H9 (cell line): ENCODE measurements at regions not wholly inside any gene's neighbourhood (a gene's known extent, or its start where the extent isn't known, plus 50 kb on each side); places are given as distances from the start of the nearest gene placed in this dataset.

Source experiments
- DNase-seq: peaks from one replicate; pipeline ENCODE4 v3.0.0-alpha.2; 2017
- H2AFZ ChIP-seq: one replicate; pipeline ENCODE4 v1.6.1; 2013; ENCODE audit warnings: mild to moderate bottlenecking, low read length, control low read depth, moderate library complexity
- H2AK5ac ChIP-seq: 2 replicates; pipeline ENCODE4 v1.6.1; 2013; ENCODE audit warnings: low read length, control low read depth, mixed read lengths; ENCODE audit not compliant: insufficient read length
- H2BK120ac ChIP-seq: one replicate; pipeline ENCODE4 v1.6.1; 2013; ENCODE audit warnings: low read depth, mild to moderate bottlenecking, low read length, control low read depth, inconsistent platforms; ENCODE audit not compliant: poor library complexity, severe bottlenecking
- H2BK12ac ChIP-seq: 2 replicates; pipeline ENCODE4 v1.6.1; 2013; ENCODE audit warnings: low read length, control low read depth, mixed read lengths, low read depth; ENCODE audit not compliant: insufficient read length
- H2BK15ac ChIP-seq: 2 replicates; pipeline ENCODE4 v1.6.1; 2013; ENCODE audit warnings: low read depth, low read length, control low read depth
- H2BK20ac ChIP-seq: one replicate; pipeline ENCODE4 v1.6.1; 2013; ENCODE audit warnings: low read depth, mild to moderate bottlenecking, low read length, control low read depth, inconsistent platforms; ENCODE audit not compliant: poor library complexity, severe bottlenecking
- H2BK5ac ChIP-seq: 2 replicates; pipeline ENCODE4 v1.6.1; 2013; ENCODE audit warnings: low read length, control low read depth, mixed read lengths; ENCODE audit not compliant: insufficient read length
- H3K14ac ChIP-seq: 2 replicates; pipeline ENCODE4 v1.6.1; 2013; ENCODE audit warnings: low read length, control low read depth; ENCODE audit not compliant: insufficient read depth
- H3K18ac ChIP-seq: 2 replicates; pipeline ENCODE4 v1.6.1; 2013; ENCODE audit warnings: low read depth, mild to moderate bottlenecking, mixed read lengths, low read length, control low read depth; ENCODE audit not compliant: insufficient read length
- H3K23ac ChIP-seq: 2 replicates; pipeline ENCODE4 v1.6.1; 2013; ENCODE audit warnings: low read length, control low read depth, mixed read lengths, low read depth; ENCODE audit not compliant: insufficient read length
- H3K23me2 ChIP-seq: 2 replicates; pipeline ENCODE4 v1.6.1; 2013; ENCODE audit warnings: low read depth, mild to moderate bottlenecking, mixed read lengths, low read length, control low read depth; ENCODE audit not compliant: insufficient read length, poor library complexity, severe bottlenecking
- H3K27ac ChIP-seq: 2 replicates; pipeline ENCODE4 v1.5.1; 2013; ENCODE audit warnings: low read length, control low read depth, mixed read lengths, low read depth; ENCODE audit not compliant: insufficient read length
- H3K27me3 ChIP-seq: 2 replicates; pipeline ENCODE4 v1.6.1; 2013; ENCODE audit warnings: low read length, control low read depth, inconsistent platforms; ENCODE audit not compliant: insufficient read depth
- H3K4ac ChIP-seq: 2 replicates; pipeline ENCODE4 v1.6.1; 2013; ENCODE audit warnings: low read depth, mild to moderate bottlenecking, control low read depth, inconsistent platforms, low read length, moderate library complexity
- H3K4me1 ChIP-seq: 2 replicates; pipeline ENCODE4 v1.6.1; 2013; ENCODE audit warnings: low read length, control low read depth, inconsistent platforms; ENCODE audit not compliant: insufficient read depth
- H3K4me2 ChIP-seq: 2 replicates; pipeline ENCODE4 v1.6.1; 2013; ENCODE audit warnings: low read length, control low read depth, mixed read lengths; ENCODE audit not compliant: insufficient read length, insufficient read depth
- H3K56ac ChIP-seq: 2 replicates; pipeline ENCODE4 v1.6.1; 2013; ENCODE audit warnings: low read depth, mild to moderate bottlenecking, mixed read lengths, low read length, control low read depth; ENCODE audit not compliant: insufficient read length
- H3K79me1 ChIP-seq: 2 replicates; pipeline ENCODE4 v1.6.1; 2013; ENCODE audit warnings: low read depth, mild to moderate bottlenecking, moderate library complexity, low read length, control low read depth, inconsistent platforms; ENCODE audit not compliant: insufficient read depth, poor library complexity, severe bottlenecking
- H3K79me2 ChIP-seq: 2 replicates; pipeline ENCODE4 v1.6.1; 2013; ENCODE audit warnings: low read length, control low read depth, inconsistent platforms; ENCODE audit not compliant: insufficient read depth
- H3K9ac ChIP-seq: 2 replicates; pipeline ENCODE4 v1.6.1; 2013; ENCODE audit warnings: low read length, control low read depth, mixed read lengths; ENCODE audit not compliant: insufficient read length; ENCODE audit errors: extremely low read depth
- H3K9me3 ChIP-seq: one replicate; pipeline ENCODE4 v1.6.1; 2013; ENCODE audit warnings: low read depth, low read length, inconsistent platforms; ENCODE audit not compliant: control insufficient read depth
- H3T11ph ChIP-seq: one replicate; pipeline ENCODE4 v1.6.1; 2013; ENCODE audit warnings: mild to moderate bottlenecking, low read length, control low read depth, inconsistent platforms
- H4K20me1 ChIP-seq: one replicate; pipeline ENCODE4 v1.6.1; 2013; ENCODE audit not compliant: control insufficient read depth, insufficient read length, insufficient read depth
- H4K5ac ChIP-seq: 2 replicates; pipeline ENCODE4 v1.6.1; 2013; ENCODE audit warnings: low read depth, mild to moderate bottlenecking, mixed read lengths, low read length, control low read depth; ENCODE audit not compliant: insufficient read length
- H4K8ac ChIP-seq: replicated peaks from 2 replicates; pipeline ENCODE4 v1.6.1; 2013; ENCODE audit warnings: low read length, control low read depth, mixed read lengths, low read depth; ENCODE audit not compliant: insufficient read length
- H4K91ac ChIP-seq: 2 replicates; pipeline ENCODE4 v1.6.1; 2013; ENCODE audit warnings: low read depth, mild to moderate bottlenecking, moderate library complexity, mixed read lengths, low read length, control low read depth; ENCODE audit not compliant: insufficient read length
- H3K27ac Mint-ChIP-seq, 3 experiments: 2 replicates in 2 of 3; 3 replicates in 1 of 3; pipeline ENCODE4 v1.8.0; 2020 to 2021; ENCODE audit warnings: mixed read lengths in 3 of 3, mild to moderate bottlenecking in 1 of 3, moderate library complexity in 1 of 3
- H3K27me3 Mint-ChIP-seq: 2 replicates; pipeline ENCODE4 v1.8.0; 2021; ENCODE audit warnings: low read depth, mild to moderate bottlenecking, moderate library complexity, mixed read lengths
- H3K36me3 Mint-ChIP-seq, 3 experiments: 2 replicates in 2 of 3; 3 replicates in 1 of 3; pipeline ENCODE4 v1.8.0; 2020 to 2021; ENCODE audit warnings: low read depth in 3 of 3, mixed read lengths in 3 of 3; ENCODE audit not compliant: insufficient read depth in 1 of 3
- H3K4me1 Mint-ChIP-seq, 2 experiments: 2 replicates each; pipeline ENCODE4 v1.8.0; 2020; ENCODE audit warnings: mixed read lengths in 2 of 2
- H3K4me3 Mint-ChIP-seq, 2 experiments: 2 replicates in 1 of 2; 3 replicates in 1 of 2; pipeline ENCODE4 v1.8.0; 2020 to 2021; ENCODE audit warnings: mild to moderate bottlenecking in 2 of 2, mixed read lengths in 2 of 2, moderate library complexity in 1 of 2
- H3K9me3 Mint-ChIP-seq, 2 experiments: 2 replicates in 1 of 2; 3 replicates in 1 of 2; pipeline ENCODE4 v1.8.0; 2020; ENCODE audit warnings: mild to moderate bottlenecking in 2 of 2, mixed read lengths in 2 of 2, moderate library complexity in 1 of 2
- WGBS: extraction: QIAGEN DNeasy Blood & Tissue Kit; methylation state at CpG from one replicate; pipeline ENCODE4 v1.1.7; 2013; ENCODE audit warnings: missing lambda C conversion rate, low lambda C conversion rate, mixed read lengths; ENCODE audit not compliant: insufficient read length; ENCODE audit errors: extremely low coverage; 5-methylcytosine and 5-hydroxymethylcytosine counted together
- TF ChIP-seq, protein P1 (sequence below): fragments of 200-600 bp; sonication (generic); conservative IDR thresholded peaks from 3 replicates; pipeline ENCODE4 v1.8.0; 2021; ENCODE audit warnings: antibody characterized with exemption, mild to moderate bottlenecking

DNA sequence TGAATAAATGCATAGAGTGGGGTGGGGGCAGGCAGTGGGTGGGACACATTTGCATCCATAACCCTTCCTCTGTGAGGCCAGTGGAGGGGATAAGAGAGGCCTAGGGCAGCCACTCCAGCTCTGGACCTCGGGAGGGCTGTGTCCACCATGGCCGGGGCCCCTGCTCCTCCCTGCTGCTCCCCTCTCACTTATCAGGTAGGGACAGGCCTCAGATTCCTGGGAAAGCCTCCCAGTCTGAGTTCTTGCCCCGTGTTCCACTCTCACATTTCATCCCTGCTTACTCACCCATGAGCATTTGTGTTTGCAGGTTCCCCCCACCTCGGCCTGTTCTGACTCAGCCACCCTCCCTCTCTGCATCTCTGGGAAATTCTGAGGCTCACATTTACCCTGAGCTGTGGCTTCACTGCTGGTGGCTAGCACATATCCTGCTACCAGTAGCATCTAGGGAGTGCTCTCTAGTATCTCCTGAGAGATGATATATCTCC is 128.7 kb upstream of the TOP3B start:
- H2AFZ ChIP-seq: no peak overlapping the region

More for the DNA sequence above, 128.7 kb upstream of the TOP3B start:
- H3K56ac ChIP-seq: no peak overlapping the region
- H3K4me3 Mint-ChIP-seq: no peak overlapping the region
- H4K5ac ChIP-seq: no peak overlapping the region
- DNase-seq: no peak
- H4K20me1 ChIP-seq: no peaks in the 10 kb centered on the region
- TF ChIP-seq, protein P1, sequence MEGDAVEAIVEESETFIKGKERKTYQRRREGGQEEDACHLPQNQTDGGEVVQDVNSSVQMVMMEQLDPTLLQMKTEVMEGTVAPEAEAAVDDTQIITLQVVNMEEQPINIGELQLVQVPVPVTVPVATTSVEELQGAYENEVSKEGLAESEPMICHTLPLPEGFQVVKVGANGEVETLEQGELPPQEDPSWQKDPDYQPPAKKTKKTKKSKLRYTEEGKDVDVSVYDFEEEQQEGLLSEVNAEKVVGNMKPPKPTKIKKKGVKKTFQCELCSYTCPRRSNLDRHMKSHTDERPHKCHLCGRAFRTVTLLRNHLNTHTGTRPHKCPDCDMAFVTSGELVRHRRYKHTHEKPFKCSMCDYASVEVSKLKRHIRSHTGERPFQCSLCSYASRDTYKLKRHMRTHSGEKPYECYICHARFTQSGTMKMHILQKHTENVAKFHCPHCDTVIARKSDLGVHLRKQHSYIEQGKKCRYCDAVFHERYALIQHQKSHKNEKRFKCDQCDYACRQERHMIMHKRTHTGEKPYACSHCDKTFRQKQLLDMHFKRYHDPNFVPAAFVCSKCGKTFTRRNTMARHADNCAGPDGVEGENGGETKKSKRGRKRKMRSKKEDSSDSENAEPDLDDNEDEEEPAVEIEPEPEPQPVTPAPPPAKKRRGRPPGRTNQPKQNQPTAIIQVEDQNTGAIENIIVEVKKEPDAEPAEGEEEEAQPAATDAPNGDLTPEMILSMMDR: no peak
- H2BK20ac ChIP-seq: no peak overlapping the region
- H3K23me2 ChIP-seq: no peaks in the 10 kb centered on the region
- no peaks in the 10 kb centered on the region for H3K79me1 ChIP-seq
- no peak overlapping the region for H2BK12ac ChIP-seq
- no peak overlapping the region for H3K9ac ChIP-seq
- no peak overlapping the region for H3T11ph ChIP-seq
- no peak overlapping the region for H3K4ac ChIP-seq
- H3K79me2 ChIP-seq: no peaks in the 10 kb centered on the region
- no peak overlapping the region for H3K27ac ChIP-seq
- peaks cover 26% of the 10 kb centered on the region for H3K27me3 ChIP-seq
- no peaks in the 10 kb centered on the region for H3K4me1 ChIP-seq
- no peak overlapping the region for H3K18ac ChIP-seq
- H4K91ac ChIP-seq: no peak overlapping the region
- no peak overlapping the region for H4K8ac ChIP-seq
- peaks cover 9 to 17% of the 10 kb centered on the region in 2 experiments for H3K4me1 Mint-ChIP-seq
- H2BK5ac ChIP-seq: no peak overlapping the region
- no peak overlapping the region for H2BK15ac ChIP-seq
- H2BK120ac ChIP-seq: no peak overlapping the region
- H3K23ac ChIP-seq: no peak overlapping the region
- no peaks in the 10 kb centered on the region for H3K9me3 ChIP-seq
- H3K27me3 Mint-ChIP-seq: peaks cover 84% of the 10 kb centered on the region
- H3K14ac ChIP-seq: no peak overlapping the region
- WGBS: no CpG with 5 or more reads among the region's 4 CpGs
- H3K4me2 ChIP-seq: no peak overlapping the region
- H3K27ac Mint-ChIP-seq: no peak overlapping the region
- H3K36me3 Mint-ChIP-seq: no peaks in the 10 kb centered on the region
- H3K9me3 Mint-ChIP-seq: no peaks in the 10 kb centered on the region
- H2AK5ac ChIP-seq: no peak overlapping the region
